Central memory CD8-positive, alpha-beta T cell (primary cell): ENCODE measurements at regions not wholly inside any gene's neighbourhood (a gene's known extent, or its start where the extent isn't known, plus 50 kb on each side); places are given as distances from the start of the nearest gene placed in this dataset.

ENCODE experiments used
- ATAC-seq: fragments of 150-1000 bp; cut with Tn5 transposase; replicated peaks from 2 replicates; pipeline ENCODE4 v1.10.0; 2022; ENCODE audit warnings: mild to moderate bottlenecking, moderate FRiP score, moderate number of reproducible peaks; ENCODE audit not compliant: poor library complexity, severe bottlenecking; ENCODE audit errors: extremely low read depth
- DNase-seq, 2 donors: peaks; one replicate each; pipeline ENCODE4 v3.0.0; 2021; ENCODE audit warnings: low spot score in 2 of 2
- H3K27ac Mint-ChIP-seq: one replicate; pipeline ENCODE4 v1.8.0; 2022; ENCODE audit warnings: low read depth, mild to moderate bottlenecking, moderate library complexity, mixed read lengths
- H3K27me3 Mint-ChIP-seq: one replicate; pipeline ENCODE4 v1.8.0; 2022; ENCODE audit warnings: mixed read lengths
- H3K36me3 Mint-ChIP-seq: one replicate; pipeline ENCODE4 v1.8.0; 2022; ENCODE audit warnings: mild to moderate bottlenecking, moderate library complexity, mixed read lengths; ENCODE audit not compliant: insufficient read depth
- H3K4me1 Mint-ChIP-seq: one replicate; pipeline ENCODE4 v1.8.0; 2022; ENCODE audit warnings: mixed read lengths
- H3K4me3 Mint-ChIP-seq: one replicate; pipeline ENCODE4 v1.8.0; 2022; ENCODE audit warnings: mild to moderate bottlenecking, moderate library complexity, mixed read lengths
- H3K9me3 Mint-ChIP-seq: one replicate; pipeline ENCODE4 v1.8.0; 2022; ENCODE audit warnings: mixed read lengths

- H3K27ac Mint-ChIP-seq: no peak overlapping the region
- H3K9me3 Mint-ChIP-seq: peaks cover 15% of the 10 kb centered on the region
- H3K36me3 Mint-ChIP-seq: no peaks in the 10 kb centered on the region
- H3K4me1 Mint-ChIP-seq: no peaks in the 10 kb centered on the region
- H3K4me3 Mint-ChIP-seq: no peak overlapping the region
- no peak for ATAC-seq
- H3K27me3 Mint-ChIP-seq: no peaks in the 10 kb centered on the region
- no peak for DNase-seq
Observed at GRCh38 chr4:126735294-126736132, 897.2 kb upstream of the INTU start.

- Mint-ChIP-seq H3K9me3 (peaks cover 16% of the 10 kb centered on the region), H3K27ac (no peak overlapping the region), H3K4me3 (no peak overlapping the region), H3K4me1 (no peaks in the 10 kb centered on the region), H3K36me3 (no peaks in the 10 kb centered on the region), H3K27me3 (no peaks in the 10 kb centered on the region)
- DNase-seq (no peak), ATAC-seq (no peak)
Observed at GRCh38 chr4:126736133-126736518, 896.6 kb upstream of the INTU start.

GRCh38 chr4:126737899-126738526, 894.7 kb upstream of the INTU start:
- ATAC-seq (no peak), DNase-seq (no peak)
- Mint-ChIP-seq H3K36me3 (no peaks in the 10 kb centered on the region), H3K4me1 (no peaks in the 10 kb centered on the region), H3K27ac (no peak overlapping the region), H3K4me3 (no peak overlapping the region), H3K27me3 (no peaks in the 10 kb centered on the region), H3K9me3 (peaks cover 13% of the 10 kb centered on the region)

- DNase-seq (no peak), ATAC-seq (no peak)
- Mint-ChIP-seq H3K4me1 (no peaks in the 10 kb centered on the region), H3K27ac (no peak overlapping the region), H3K27me3 (no peaks in the 10 kb centered on the region), H3K9me3 (peaks cover 13% of the 10 kb centered on the region), H3K36me3 (no peaks in the 10 kb centered on the region), H3K4me3 (no peak overlapping the region)
Observed at GRCh38 chr4:126738527-126738923, 894.2 kb upstream of the INTU start.

- no peaks in the 10 kb centered on the region for H3K27me3 Mint-ChIP-seq
- peaks cover 13% of the 10 kb centered on the region for H3K9me3 Mint-ChIP-seq
- no peaks in the 10 kb centered on the region for H3K36me3 Mint-ChIP-seq
- H3K4me3 Mint-ChIP-seq: no peak overlapping the region
- ATAC-seq: no peak
- H3K4me1 Mint-ChIP-seq: no peaks in the 10 kb centered on the region
- no peak for DNase-seq
- no peak overlapping the region for H3K27ac Mint-ChIP-seq
Observed at GRCh38 chr4:126738926-126739325, 893.8 kb upstream of the INTU start.

- H3K4me1 Mint-ChIP-seq: no peaks in the 10 kb centered on the region
- no peaks in the 10 kb centered on the region for H3K27me3 Mint-ChIP-seq
- H3K9me3 Mint-ChIP-seq: peaks cover 15% of the 10 kb centered on the region
- no peak overlapping the region for H3K4me3 Mint-ChIP-seq
- ATAC-seq (no peak), DNase-seq (no peak)
- H3K27ac Mint-ChIP-seq: no peak overlapping the region
- no peaks in the 10 kb centered on the region for H3K36me3 Mint-ChIP-seq
Observed at GRCh38 chr4:126740687-126741086, 892.1 kb upstream of the INTU start.

GRCh38 chr4:126742048-126742447, 890.7 kb upstream of the INTU start:
- H3K4me3 Mint-ChIP-seq: no peak overlapping the region
- no peaks in the 10 kb centered on the region for H3K4me1 Mint-ChIP-seq
- ATAC-seq (no peak), DNase-seq (no peak)
- H3K9me3 Mint-ChIP-seq: peaks cover 25% of the 10 kb centered on the region
- no peaks in the 10 kb centered on the region for H3K27me3 Mint-ChIP-seq
- no peaks in the 10 kb centered on the region for H3K36me3 Mint-ChIP-seq
- H3K27ac Mint-ChIP-seq: no peak overlapping the region

GRCh38 chr4:126742885-126743284, 889.9 kb upstream of the INTU start:
- H3K27me3 Mint-ChIP-seq: no peaks in the 10 kb centered on the region
- DNase-seq (no peak), ATAC-seq (no peak)
- H3K4me3 Mint-ChIP-seq: no peak overlapping the region
- H3K27ac Mint-ChIP-seq: no peak overlapping the region
- H3K9me3 Mint-ChIP-seq: peaks cover 18% of the 10 kb centered on the region
- no peaks in the 10 kb centered on the region for H3K4me1 Mint-ChIP-seq
- no peaks in the 10 kb centered on the region for H3K36me3 Mint-ChIP-seq

- Mint-ChIP-seq H3K4me3 (no peak overlapping the region), H3K4me1 (no peaks in the 10 kb centered on the region), H3K27ac (no peak overlapping the region), H3K9me3 (peaks cover 20% of the 10 kb centered on the region), H3K36me3 (no peaks in the 10 kb centered on the region), H3K27me3 (no peaks in the 10 kb centered on the region)
- DNase-seq (no peak), ATAC-seq (no peak)
Observed at GRCh38 chr4:126748736-126749135, 884.0 kb upstream of the INTU start.

GRCh38 chr4:126750723-126751122, 882.0 kb upstream of the INTU start:
- H3K27ac Mint-ChIP-seq: no peak overlapping the region
- H3K36me3 Mint-ChIP-seq: no peaks in the 10 kb centered on the region
- H3K4me1 Mint-ChIP-seq: no peaks in the 10 kb centered on the region
- DNase-seq (no peak), ATAC-seq (no peak)
- H3K9me3 Mint-ChIP-seq: peaks cover 17% of the 10 kb centered on the region
- H3K4me3 Mint-ChIP-seq: no peak overlapping the region
- no peaks in the 10 kb centered on the region for H3K27me3 Mint-ChIP-seq

- ATAC-seq (no peak), DNase-seq (no peak)
- H3K9me3 Mint-ChIP-seq: peaks cover 8% of the 10 kb centered on the region
- no peak overlapping the region for H3K4me3 Mint-ChIP-seq
- no peaks in the 10 kb centered on the region for H3K4me1 Mint-ChIP-seq
- H3K27ac Mint-ChIP-seq: no peak overlapping the region
- H3K36me3 Mint-ChIP-seq: no peaks in the 10 kb centered on the region
- no peaks in the 10 kb centered on the region for H3K27me3 Mint-ChIP-seq
Observed at GRCh38 chr4:126752126-126752525, 880.6 kb upstream of the INTU start.

GRCh38 chr4:126752702-126753101, 880.1 kb upstream of the INTU start:
- no peak for ATAC-seq
- Mint-ChIP-seq H3K4me3 (no peak overlapping the region), H3K27ac (no peak overlapping the region), H3K9me3 (peaks cover 8% of the 10 kb centered on the region), H3K4me1 (no peaks in the 10 kb centered on the region), H3K36me3 (no peaks in the 10 kb centered on the region), H3K27me3 (no peaks in the 10 kb centered on the region)
- no peak for DNase-seq

- ATAC-seq: no peak
- DNase-seq: no peak
- Mint-ChIP-seq H3K4me1 (no peaks in the 10 kb centered on the region), H3K27ac (no peak overlapping the region), H3K9me3 (peaks cover 8% of the 10 kb centered on the region), H3K36me3 (no peaks in the 10 kb centered on the region), H3K27me3 (no peaks in the 10 kb centered on the region), H3K4me3 (no peak overlapping the region)
Observed at GRCh38 chr4:126753592-126753991, 879.2 kb upstream of the INTU start.
